Neutrophil (primary cell): ENCODE measurements at regions not wholly inside any gene's neighbourhood (a gene's known extent, or its start where the extent isn't known, plus 50 kb on each side); places are given as distances from the start of the nearest gene placed in this dataset.

Experiments
- H3K27ac ChIP-seq: fragments of 200-600 bp; sonication (generic); 2 replicates; pipeline ENCODE4 v1.5.1; 2016; ENCODE audit warnings: mild to moderate bottlenecking, moderate library complexity
- H3K27me3 ChIP-seq: fragments of 200-600 bp; sonication (generic); 2 replicates; pipeline ENCODE4 v1.6.0; 2016; ENCODE audit warnings: mild to moderate bottlenecking
- H3K36me3 ChIP-seq: fragments of 200-600 bp; sonication (generic); 2 replicates; pipeline ENCODE4 v1.5.1; 2017
- H3K4me1 ChIP-seq, 2 experiments: fragments of 200-600 bp in 1 of 2; sonication (generic) in 1 of 2; 1 replicate in 1 of 2; 2 replicates in 1 of 2; pipeline versions ENCODE4 v1.5.1 to v1.6.1; 2013 to 2016; ENCODE audit warnings: low read depth in 1 of 2, low read length in 1 of 2, mild to moderate bottlenecking in 1 of 2, moderate library complexity in 1 of 2; ENCODE audit not compliant: control insufficient read depth in 1 of 2, insufficient read depth in 1 of 2
- H3K4me3 ChIP-seq, 2 experiments: fragments of 200-600 bp in 1 of 2; sonication (generic) in 1 of 2; 1 replicate in 1 of 2; 2 replicates in 1 of 2; pipeline ENCODE4 v1.5.1; 2013 to 2016; ENCODE audit warnings: low read depth in 1 of 2, low read length in 1 of 2, mild to moderate bottlenecking in 1 of 2, moderate library complexity in 1 of 2
- H3K9me3 ChIP-seq: fragments of 200-600 bp; sonication (generic); 2 replicates; pipeline ENCODE4 v1.5.1; 2016
- TF ChIP-seq, protein P1 (sequence below): fragments of 200-600 bp; sonication (generic); IDR thresholded peaks from 2 replicates; pipeline ENCODE4 v1.5.1; 2016; ENCODE audit warnings: antibody characterized with exemption

DNA sequence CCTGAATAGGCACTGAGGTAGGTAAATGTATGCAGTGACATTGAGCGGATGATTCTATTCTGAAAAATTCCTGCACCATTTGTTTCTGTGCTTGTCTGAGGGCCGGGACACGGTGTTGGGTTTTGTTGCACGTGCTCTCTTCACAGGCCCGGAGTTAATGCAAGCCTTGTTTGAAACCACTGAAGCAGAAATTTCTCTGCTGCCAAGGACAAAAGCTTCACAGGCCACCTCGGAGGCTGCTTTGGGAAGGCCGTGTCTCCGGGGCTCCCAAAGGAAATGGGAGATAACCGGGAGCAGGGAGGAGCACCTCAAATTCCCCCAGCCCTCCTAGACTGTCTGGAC lies 179.4 kb downstream of the OPA1 start:
- H3K9me3 ChIP-seq, result no peaks in the 10 kb centered on the region
- no peak overlapping the region for H3K4me3 ChIP-seq
- H3K27me3 ChIP-seq, result peaks cover 51% of the 10 kb centered on the region
- no peaks in the 10 kb centered on the region for H3K36me3 ChIP-seq
- H3K4me1 ChIP-seq, result no peaks in the 10 kb centered on the region
- TF ChIP-seq, protein P1, sequence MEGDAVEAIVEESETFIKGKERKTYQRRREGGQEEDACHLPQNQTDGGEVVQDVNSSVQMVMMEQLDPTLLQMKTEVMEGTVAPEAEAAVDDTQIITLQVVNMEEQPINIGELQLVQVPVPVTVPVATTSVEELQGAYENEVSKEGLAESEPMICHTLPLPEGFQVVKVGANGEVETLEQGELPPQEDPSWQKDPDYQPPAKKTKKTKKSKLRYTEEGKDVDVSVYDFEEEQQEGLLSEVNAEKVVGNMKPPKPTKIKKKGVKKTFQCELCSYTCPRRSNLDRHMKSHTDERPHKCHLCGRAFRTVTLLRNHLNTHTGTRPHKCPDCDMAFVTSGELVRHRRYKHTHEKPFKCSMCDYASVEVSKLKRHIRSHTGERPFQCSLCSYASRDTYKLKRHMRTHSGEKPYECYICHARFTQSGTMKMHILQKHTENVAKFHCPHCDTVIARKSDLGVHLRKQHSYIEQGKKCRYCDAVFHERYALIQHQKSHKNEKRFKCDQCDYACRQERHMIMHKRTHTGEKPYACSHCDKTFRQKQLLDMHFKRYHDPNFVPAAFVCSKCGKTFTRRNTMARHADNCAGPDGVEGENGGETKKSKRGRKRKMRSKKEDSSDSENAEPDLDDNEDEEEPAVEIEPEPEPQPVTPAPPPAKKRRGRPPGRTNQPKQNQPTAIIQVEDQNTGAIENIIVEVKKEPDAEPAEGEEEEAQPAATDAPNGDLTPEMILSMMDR, result no peak
- no peak overlapping the region for H3K27ac ChIP-seq

DNA sequence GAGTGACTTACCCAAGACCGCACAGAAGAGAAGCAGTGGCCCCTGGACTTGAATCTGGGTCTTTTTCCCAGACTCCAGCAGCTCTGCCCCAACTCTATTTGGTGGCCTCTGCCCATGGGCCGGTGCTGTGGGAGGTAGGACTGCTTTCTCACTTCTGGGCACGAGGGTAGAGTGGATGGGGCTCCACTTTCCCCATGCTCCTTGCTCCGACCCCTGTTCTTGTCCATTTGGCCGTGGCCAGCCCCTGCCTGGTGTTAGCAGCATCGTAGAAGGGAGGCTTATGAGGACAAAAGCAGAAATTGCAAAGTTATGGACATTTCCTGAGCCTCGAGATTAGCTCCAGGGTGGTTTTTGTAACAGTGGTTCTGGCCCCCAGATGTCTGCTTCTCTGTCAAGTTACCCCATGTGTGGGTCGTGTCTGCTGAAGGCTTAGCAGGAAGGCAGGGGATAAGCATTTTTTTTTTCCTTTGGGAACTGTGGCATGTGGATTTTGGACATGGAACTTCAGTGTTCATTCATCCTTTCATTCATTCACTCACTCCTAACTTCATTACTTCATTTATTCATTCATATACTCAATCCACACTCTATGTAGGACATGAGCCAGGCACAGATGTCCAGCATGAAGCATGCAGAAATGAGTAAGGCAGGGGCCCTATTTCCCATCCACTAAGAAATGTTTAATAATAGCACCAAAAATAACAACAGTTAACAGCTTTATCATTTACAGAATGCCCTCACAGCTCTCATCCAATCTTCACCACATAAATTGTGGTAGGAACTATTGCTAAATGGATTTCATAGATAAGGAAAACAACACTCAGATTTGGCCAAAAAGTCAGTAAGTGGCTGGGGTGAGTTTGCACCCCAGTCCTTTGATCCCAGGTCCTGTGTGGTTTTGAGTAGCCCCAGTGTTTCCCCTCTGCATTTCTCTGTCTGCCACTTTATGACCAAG lies 180.5 kb downstream of the OPA1 start:
- Histone ChIP-seq H3K4me3 (no peak overlapping the region), H3K36me3 (no peaks in the 10 kb centered on the region), H3K27me3 (peaks cover 63% of the 10 kb centered on the region), H3K9me3 (no peaks in the 10 kb centered on the region), H3K27ac (no peak overlapping the region), H3K4me1 (no peaks in the 10 kb centered on the region)
- TF ChIP-seq, protein P1, result no peak

DNA sequence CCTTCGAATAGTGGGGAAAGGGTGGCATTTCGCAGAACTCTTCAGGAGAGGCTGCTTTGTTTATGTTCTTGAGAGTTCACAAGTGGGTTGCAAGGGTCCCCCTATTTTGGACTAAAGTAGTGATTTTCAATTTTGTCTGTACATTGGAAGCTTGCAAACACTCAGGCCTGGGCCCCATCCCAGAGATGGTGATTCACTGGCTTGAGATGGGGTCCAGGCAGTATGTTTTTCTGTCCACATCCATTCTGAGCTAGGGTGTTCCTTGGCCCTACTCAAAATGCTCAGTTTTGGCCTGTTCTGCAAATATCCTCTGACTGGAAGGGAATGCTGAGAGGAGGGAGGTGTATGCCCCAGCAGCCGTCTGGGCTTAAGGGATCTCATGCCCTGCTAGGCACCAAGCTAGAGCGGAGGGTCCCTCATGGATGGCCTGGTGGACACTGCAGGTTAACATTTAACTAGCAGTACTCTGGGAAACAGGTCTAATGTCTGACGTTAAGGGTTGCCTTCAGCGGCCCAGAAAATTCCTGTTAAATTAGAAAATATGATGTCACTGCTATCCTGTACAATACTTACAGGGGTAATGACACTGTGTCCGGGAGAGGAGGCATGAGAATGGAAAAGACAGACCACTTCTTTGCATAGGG lies 181.4 kb downstream of the OPA1 start:
- H3K27me3 ChIP-seq, result peaks cover 71% of the 10 kb centered on the region
- no peak overlapping the region for H3K4me3 ChIP-seq
- H3K9me3 ChIP-seq, result no peaks in the 10 kb centered on the region
- no peaks in the 10 kb centered on the region for H3K4me1 ChIP-seq
- TF ChIP-seq, protein P1, result no peak
- no peak overlapping the region for H3K27ac ChIP-seq
- H3K36me3 ChIP-seq, result no peaks in the 10 kb centered on the region

DNA sequence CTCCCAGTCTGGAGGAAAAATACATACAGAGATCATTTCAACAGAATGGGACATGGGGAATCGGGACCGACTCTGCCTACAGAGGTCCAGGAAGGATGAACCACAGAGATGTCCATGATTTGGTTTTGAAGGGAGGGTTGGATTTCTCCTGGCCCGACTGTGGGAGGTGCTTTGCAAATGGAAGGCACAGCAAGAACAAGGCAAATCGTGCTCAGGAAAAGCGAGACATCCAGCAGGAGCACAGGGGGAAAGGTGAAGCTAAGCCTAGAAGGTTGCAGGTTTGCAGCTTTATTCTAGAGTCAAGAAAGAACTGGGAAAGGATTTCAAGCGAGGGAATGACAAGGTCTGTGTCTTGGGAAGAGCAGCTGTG lies 181.9 kb downstream of the OPA1 start:
- H3K4me3 ChIP-seq, result no peak overlapping the region
- no peaks in the 10 kb centered on the region for H3K36me3 ChIP-seq
- TF ChIP-seq, protein P1, result no peak
- H3K27ac ChIP-seq, result no peak overlapping the region
- H3K9me3 ChIP-seq, result no peaks in the 10 kb centered on the region
- H3K27me3 ChIP-seq, result peaks cover 76% of the 10 kb centered on the region
- no peaks in the 10 kb centered on the region for H3K4me1 ChIP-seq

DNA sequence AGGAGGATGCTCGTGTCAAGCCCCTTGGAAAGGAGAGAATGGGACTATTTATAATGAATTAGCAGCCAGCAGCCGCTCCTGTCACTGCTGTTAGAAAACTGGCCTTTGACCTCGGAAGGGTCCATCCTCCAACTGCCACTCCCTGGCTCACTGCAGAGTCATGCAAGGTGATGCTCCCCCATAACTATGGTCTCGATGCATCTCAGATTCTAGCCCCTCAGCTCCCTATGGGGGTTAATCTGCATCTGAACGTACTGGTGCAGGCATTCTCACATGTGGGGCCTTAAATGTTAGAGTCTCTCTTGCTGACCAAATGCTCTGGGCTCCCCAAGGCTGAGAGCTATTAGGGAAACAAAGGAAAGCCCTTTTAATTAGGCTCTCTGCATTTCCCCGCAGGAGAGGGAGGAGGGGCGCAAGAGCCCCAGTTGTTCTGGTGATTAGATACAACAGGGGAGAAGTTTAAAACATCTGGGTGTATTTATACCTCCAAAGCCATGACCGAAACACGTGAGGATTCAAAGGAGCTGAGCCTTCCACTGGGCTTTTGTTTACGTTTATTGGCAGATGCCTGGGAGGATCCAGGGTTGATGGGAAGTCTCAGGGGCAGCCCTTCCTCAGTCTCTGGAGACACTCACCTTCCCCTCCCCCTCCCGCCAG lies 182.5 kb downstream of the OPA1 start:
- Histone ChIP-seq H3K27me3 (peaks cover 83% of the 10 kb centered on the region), H3K4me1 (no peaks in the 10 kb centered on the region), H3K27ac (no peak overlapping the region), H3K9me3 (no peaks in the 10 kb centered on the region), H3K36me3 (no peaks in the 10 kb centered on the region), H3K4me3 (no peak overlapping the region)
- TF ChIP-seq, protein P1, result no peak
